ENCODE measurements at regions not wholly inside any gene's neighbourhood (a gene's known extent, or its start where the extent isn't known, plus 50 kb on each side); places are given as distances from the start of the nearest gene placed in this dataset.

DNA sequence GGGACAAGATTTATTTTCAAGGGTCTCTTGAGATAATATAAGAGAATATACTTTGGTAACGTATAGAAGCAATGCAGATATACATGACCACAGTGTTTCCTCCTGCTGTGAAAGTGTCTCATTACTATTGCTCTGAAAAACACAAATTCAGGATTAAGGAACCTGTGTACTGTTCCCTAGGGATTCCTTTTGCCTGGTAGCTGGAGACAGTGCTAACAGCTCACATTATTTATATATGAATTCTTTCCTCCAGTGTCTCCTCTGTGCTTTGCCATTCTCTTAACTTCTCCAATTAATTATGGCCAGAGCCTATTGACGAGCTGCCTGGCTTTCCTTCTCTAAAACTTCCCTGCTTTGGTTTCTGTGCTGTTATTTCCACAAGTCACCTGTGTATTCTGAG is 235.4 kb downstream of the OTOL1 start:
- H3K4me2 ChIP-seq (ENCODE audit: insufficient read depth, low read length) = no peak overlapping the region
- H3K27me3 ChIP-seq (ENCODE audit: control insufficient read depth in 2 of 2, insufficient read depth in 2 of 2, low read length in 2 of 2) = no peaks in the 10 kb centered on the region
- TF ChIP-seq EGR1 (conservative IDR thresholded peaks at IDR 0.05) = no peak
- no peak for TF ChIP-seq ZNF41 (CRISPR knock-in tag; conservative IDR thresholded peaks at IDR 0.05)
- TF ChIP-seq, protein P1, sequence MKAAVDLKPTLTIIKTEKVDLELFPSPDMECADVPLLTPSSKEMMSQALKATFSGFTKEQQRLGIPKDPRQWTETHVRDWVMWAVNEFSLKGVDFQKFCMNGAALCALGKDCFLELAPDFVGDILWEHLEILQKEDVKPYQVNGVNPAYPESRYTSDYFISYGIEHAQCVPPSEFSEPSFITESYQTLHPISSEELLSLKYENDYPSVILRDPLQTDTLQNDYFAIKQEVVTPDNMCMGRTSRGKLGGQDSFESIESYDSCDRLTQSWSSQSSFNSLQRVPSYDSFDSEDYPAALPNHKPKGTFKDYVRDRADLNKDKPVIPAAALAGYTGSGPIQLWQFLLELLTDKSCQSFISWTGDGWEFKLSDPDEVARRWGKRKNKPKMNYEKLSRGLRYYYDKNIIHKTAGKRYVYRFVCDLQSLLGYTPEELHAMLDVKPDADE (conservative IDR thresholded peaks at IDR 0.05; ENCODE audit: control insufficient read depth, low read depth, low read length) = no peak
- no peaks in the 10 kb centered on the region for H3K9me1 ChIP-seq (ENCODE audit: control insufficient read depth, insufficient read depth, low read length)
- no peak overlapping the region for H3K4me3 ChIP-seq
- in situ Hi-C loops (cut with MboI) = no loop called here
- H3K9me3 ChIP-seq (replicated peaks; ENCODE audit: control insufficient read depth, insufficient read depth, low read depth, low read length) = no peaks in the 10 kb centered on the region; the same call in 1 of the 2 replicates
- ChIA-PET CTCF (ENCODE audit: low intra/inter-chr PET ratio) (no interaction called here), POLR2A (no interaction called here)
- no peak overlapping the region for H2AFZ ChIP-seq (ENCODE audit: low read depth, low read length)
- no peaks in the 10 kb centered on the region for H3K79me2 ChIP-seq (ENCODE audit: control insufficient read depth, insufficient read depth, low read length)
- H3K36me3 ChIP-seq (ENCODE audit: control insufficient read depth, insufficient read depth, low read length) = no peaks in the 10 kb centered on the region
- no TSS peak for BruUV-seq (replicated peaks)
- no peak overlapping the region for H3K27ac ChIP-seq (ENCODE audit: extremely low read depth, low read depth, low read length)
- 0% methylated on average over 2 of the region's 2 CpGs for WGBS (ENCODE audit: insufficient coverage, low coverage, missing lambda C conversion rate)
- no peaks in the 10 kb centered on the region for H3K4me1 ChIP-seq (replicated peaks in 1 of 2; ENCODE audit: control insufficient read depth in 2 of 2, insufficient read depth in 2 of 2, low read length in 2 of 2)
- no peak overlapping the region for H3K9ac ChIP-seq (ENCODE audit: insufficient read depth in 1 of 2, low read depth in 2 of 2, low read length in 2 of 2)
- DNase-seq (ENCODE audit: extremely low read depth in 1 of 4, low spot score in 3 of 4) (no peak), FAIRE-seq (no peak), ATAC-seq (no peak)
- intact Hi-C loops (cut with micrococcal nuclease) = no loop called here
- H4K20me1 ChIP-seq (replicated peaks; ENCODE audit: control insufficient read depth, insufficient read depth, low read length) = no peaks in the 10 kb centered on the region

DNA sequence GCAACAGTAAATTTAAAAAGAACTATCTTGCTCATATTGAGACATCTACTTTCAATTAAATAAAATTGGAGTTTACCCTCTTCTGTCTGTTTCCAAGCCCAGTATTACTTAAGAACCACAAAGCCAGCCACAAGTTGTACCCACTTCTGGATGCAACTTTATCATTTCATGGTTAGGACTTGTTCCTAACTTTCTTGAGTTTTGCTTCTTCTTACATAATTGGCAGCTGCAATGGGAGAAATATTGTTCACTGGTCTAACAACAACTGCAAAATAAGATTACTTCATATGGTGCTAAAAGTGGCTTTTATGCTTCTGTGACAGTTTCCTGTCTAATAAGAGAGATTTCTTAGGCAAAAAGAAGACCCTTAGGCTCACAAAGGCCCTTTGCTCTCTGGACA is 240.6 kb downstream of the OTOL1 start:
- TF ChIP-seq ZNF780A (CRISPR knock-in tag; IDR thresholded peaks at IDR 0.05) (no peak), KDM1A (IDR thresholded peaks at IDR 0.05) (no peak), EHMT2 (IDR thresholded peaks at IDR 0.05) (no peak), ELF1 (tag; IDR thresholded peaks at IDR 0.05) (no peak), ZNF830 (CRISPR knock-in tag; IDR thresholded peaks at IDR 0.05) (no peak), PHF20 (IDR thresholded peaks at IDR 0.05; ENCODE audit: partially characterized antibody) (no peak), ILF3 (IDR thresholded peaks at IDR 0.05; ENCODE audit: borderline replicate concordance) (no peak), CSDE1 (IDR thresholded peaks at IDR 0.05) (no peak), ZNF644 (tag; IDR thresholded peaks at IDR 0.05; ENCODE audit: low read depth) (no peak)
- TF ChIP-seq, protein P2, sequence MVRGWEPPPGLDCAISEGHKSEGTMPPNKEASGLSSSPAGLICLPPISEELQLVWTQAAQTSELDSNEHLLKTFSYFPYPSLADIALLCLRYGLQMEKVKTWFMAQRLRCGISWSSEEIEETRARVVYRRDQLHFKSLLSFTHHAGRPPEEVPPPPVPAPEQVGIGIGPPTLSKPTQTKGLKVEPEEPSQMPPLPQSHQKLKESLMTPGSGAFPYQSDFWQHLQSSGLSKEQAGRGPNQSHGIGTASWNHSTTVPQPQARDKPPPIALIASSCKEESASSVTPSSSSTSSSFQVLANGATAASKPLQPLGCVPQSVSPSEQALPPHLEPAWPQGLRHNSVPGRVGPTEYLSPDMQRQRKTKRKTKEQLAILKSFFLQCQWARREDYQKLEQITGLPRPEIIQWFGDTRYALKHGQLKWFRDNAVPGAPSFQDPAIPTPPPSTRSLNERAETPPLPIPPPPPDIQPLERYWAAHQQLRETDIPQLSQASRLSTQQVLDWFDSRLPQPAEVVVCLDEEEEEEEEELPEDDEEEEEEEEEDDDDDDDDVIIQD (CRISPR knock-in tag; IDR thresholded peaks at IDR 0.05) = no peak
- TF ChIP-seq, protein P3, sequence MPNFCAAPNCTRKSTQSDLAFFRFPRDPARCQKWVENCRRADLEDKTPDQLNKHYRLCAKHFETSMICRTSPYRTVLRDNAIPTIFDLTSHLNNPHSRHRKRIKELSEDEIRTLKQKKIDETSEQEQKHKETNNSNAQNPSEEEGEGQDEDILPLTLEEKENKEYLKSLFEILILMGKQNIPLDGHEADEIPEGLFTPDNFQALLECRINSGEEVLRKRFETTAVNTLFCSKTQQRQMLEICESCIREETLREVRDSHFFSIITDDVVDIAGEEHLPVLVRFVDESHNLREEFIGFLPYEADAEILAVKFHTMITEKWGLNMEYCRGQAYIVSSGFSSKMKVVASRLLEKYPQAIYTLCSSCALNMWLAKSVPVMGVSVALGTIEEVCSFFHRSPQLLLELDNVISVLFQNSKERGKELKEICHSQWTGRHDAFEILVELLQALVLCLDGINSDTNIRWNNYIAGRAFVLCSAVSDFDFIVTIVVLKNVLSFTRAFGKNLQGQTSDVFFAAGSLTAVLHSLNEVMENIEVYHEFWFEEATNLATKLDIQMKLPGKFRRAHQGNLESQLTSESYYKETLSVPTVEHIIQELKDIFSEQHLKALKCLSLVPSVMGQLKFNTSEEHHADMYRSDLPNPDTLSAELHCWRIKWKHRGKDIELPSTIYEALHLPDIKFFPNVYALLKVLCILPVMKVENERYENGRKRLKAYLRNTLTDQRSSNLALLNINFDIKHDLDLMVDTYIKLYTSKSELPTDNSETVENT (CRISPR knock-in tag; IDR thresholded peaks at IDR 0.05) = no peak
- POLR2A ChIA-PET = no interaction called here
- Histone ChIP-seq H3K27ac (ENCODE audit: extremely low read depth, low read depth, low read length) (no peak overlapping the region), H3K9ac (ENCODE audit: insufficient read depth in 1 of 2, low read depth in 2 of 2, low read length in 2 of 2) (no peak overlapping the region), H3K9me3 (replicated peaks; ENCODE audit: control insufficient read depth, insufficient read depth, low read depth, low read length) (no peaks in the 10 kb centered on the region), H2AFZ (ENCODE audit: low read depth, low read length) (no peak overlapping the region), H3K79me2 (ENCODE audit: control insufficient read depth, insufficient read depth, low read length) (no peaks in the 10 kb centered on the region), H3K27me3 (ENCODE audit: control insufficient read depth in 2 of 2, insufficient read depth in 2 of 2, low read length in 2 of 2) (no peaks in the 10 kb centered on the region), H3K4me2 (ENCODE audit: insufficient read depth, low read length) (no peak overlapping the region), H3K4me3 (no peak overlapping the region), H3K4me1 (replicated peaks in 1 of 2; ENCODE audit: control insufficient read depth in 2 of 2, insufficient read depth in 2 of 2, low read length in 2 of 2) (no peaks in the 10 kb centered on the region), H4K20me1 (replicated peaks; ENCODE audit: control insufficient read depth, insufficient read depth, low read length) (no peaks in the 10 kb centered on the region), H3K36me3 (ENCODE audit: control insufficient read depth, insufficient read depth, low read length) (no peaks in the 10 kb centered on the region), H3K9me1 (ENCODE audit: control insufficient read depth, insufficient read depth, low read length) (no peaks in the 10 kb centered on the region)
- no peak for ATAC-seq
- DNase-seq (ENCODE audit: extremely low read depth in 1 of 4, low spot score in 3 of 4) = no peak
- in situ Hi-C loops (cut with MboI) = no loop called here
- BruUV-seq (replicated peaks) = no TSS peak
- intact Hi-C loops (cut with micrococcal nuclease) = no loop called here
- FAIRE-seq = no peak
- CTCF ChIA-PET (ENCODE audit: low intra/inter-chr PET ratio) = no interaction called here
